SIG-M5 treated with dmso at 0.1 percent for 504 hours (cell line): ENCODE measurements at regions not wholly inside any gene's neighbourhood (a gene's known extent, or its start where the extent isn't known, plus 50 kb on each side); places are given as distances from the start of the nearest gene placed in this dataset.

Experiments
- DNase-seq: peaks from one replicate; lab custom pipeline; 2025; ENCODE audit not compliant: unreplicated experiment; lab: John Stamatoyannopoulos, UW

DNA sequence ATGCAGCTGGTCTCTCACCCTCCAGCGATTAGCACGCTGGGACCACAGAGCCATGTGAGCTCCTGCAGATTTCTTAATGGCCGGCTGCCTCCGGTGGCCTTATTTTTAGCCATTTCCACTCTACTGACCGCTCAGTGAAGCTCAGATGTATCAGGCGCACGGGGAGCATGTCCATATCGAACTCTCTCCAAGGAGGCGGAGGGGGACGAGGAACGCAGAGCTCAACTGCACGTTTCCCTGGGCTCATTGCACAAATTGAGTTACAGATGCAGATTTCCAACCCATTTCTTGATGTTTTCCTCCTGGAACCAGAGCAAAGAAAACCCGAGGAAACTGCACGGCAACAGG lies 207.1 kb downstream of the CTTN start:
- no peak for DNase-seq

DNA sequence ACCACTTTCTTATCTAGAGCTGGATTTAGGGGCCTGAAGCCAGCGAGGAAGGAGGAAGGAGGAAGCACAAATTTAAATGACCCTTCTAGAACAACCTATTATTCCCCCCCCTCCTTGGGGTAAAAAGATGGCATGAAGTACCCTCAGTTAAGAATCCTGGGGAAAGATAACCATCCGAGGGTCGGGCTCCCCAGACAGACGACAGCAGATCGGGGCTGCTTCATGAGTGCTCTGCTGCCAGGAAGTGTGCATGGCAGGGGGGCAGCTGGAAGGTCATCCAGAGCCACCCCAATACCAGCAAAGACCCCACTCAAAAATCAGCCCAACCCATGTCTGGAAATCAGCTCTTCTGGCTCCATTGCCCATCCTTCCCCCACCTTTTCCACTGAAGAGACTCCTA lies 207.5 kb downstream of the CTTN start:
- no peak for DNase-seq

DNA sequence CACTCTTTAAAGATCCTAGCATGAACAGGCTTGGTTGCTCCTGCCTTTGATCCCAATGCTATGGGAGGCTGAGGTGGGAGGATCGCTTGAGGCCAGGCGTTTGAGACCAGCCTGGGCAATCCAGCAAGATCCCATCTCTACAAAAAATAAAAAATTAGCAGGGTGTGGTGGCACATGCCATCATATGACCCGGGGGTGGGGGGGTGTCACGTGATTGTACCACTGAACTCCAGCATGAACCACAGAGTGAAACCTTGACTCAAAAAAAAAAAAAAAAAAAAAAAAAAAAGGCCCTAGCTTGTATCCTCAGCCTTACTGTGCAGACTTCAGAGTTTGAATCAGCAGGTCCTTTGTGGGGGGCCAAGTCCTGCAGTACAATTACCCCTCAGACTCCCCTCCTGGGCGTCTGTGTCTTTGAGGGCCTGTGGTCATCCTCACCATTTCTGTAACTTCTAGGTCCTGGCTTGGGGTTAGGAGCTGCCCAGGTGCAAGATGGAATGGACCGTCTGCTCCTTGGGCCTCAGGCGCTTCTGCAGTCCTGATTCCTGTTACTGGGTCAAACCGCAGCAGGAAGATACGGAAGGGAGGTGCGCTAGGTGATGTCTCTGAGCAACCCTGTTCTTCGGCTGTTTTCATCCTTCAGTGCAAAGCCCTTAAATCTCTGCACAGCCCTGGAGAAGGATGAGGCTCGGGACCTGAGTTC lies 208.1 kb downstream of the CTTN start:
- DNase-seq = no peak

DNA sequence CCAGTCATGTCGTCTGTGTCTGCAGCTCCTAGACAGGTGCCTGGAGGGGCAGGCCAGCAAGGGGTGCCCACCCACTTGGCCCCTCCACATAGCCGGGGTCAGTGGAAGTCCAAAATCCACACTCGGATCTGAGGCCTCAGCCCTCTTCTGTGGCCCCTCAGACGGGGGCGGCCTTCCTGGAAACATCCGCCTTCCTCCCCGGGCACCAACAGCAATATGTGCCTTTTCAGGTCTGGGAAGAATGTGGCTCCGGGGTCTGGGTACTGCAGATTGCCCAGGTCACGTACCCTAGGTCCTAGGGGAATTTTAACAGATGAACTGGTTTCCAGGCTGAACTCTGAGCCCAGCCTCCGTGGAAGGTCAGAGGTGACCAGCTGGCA lies 208.6 kb downstream of the CTTN start:
- DNase-seq = no peak

DNA sequence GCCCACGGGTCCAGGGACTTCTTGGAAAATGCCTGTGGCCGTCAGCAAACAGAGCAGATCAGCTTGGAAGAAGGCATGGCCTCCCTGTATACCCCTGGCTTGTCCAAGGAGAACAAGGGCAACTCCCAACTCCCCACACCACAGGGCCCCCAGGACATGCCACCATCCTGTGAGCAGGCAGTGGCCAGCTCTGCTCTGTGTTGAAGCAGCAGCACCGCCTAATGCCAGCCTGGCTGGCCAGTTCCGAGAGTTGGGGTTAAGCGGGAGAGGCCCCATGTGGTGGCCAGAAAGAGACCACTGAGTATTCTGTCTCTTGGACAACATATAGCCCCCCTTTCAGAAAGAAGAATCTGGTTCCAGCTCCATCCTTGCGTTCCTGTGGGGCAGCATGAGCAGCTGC lies 209.2 kb downstream of the CTTN start:
- no peak for DNase-seq

DNA sequence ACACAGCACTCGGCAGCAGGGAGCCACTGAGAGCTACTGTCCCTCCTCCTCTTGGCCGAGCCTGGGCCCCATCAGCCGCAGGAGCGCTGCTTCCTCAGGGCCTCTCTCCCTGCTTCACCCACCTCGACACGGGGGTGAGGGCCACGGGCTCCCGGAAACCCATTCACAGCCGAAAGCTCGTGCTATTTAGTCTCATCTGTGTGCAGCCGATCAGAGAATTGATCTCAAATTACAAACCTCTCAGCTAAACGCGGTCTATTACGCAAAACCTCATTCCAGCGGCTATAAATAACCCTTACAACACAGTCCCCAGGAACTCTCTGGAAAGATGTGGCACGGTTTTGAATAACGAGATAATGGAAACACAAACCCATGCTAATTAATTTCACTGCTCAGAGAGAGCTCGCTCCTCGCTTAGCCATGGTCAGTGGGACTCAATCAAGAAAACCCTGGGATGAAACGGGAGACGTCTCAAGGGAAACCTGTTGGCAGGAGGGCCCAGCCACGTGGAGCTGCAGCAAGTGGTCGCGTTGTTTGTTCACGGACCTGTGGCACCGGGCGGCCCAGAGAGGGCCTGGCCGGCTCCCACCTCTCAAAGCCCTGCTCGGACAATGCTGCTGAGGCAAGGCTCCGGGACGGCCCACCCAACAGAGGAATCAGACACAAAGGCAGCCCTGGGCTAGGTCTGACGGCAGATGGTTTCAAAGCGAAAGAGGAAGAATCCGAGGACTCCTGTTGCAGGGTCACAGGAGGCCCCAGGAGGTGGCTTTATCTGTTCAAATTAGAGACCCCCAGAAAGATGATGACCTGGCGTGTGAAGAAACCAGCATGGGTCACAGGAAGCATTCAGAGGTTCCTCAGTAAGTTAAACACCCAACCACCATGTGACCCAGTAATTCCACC lies 210.5 kb downstream of the CTTN start:
- no peak for DNase-seq

DNA sequence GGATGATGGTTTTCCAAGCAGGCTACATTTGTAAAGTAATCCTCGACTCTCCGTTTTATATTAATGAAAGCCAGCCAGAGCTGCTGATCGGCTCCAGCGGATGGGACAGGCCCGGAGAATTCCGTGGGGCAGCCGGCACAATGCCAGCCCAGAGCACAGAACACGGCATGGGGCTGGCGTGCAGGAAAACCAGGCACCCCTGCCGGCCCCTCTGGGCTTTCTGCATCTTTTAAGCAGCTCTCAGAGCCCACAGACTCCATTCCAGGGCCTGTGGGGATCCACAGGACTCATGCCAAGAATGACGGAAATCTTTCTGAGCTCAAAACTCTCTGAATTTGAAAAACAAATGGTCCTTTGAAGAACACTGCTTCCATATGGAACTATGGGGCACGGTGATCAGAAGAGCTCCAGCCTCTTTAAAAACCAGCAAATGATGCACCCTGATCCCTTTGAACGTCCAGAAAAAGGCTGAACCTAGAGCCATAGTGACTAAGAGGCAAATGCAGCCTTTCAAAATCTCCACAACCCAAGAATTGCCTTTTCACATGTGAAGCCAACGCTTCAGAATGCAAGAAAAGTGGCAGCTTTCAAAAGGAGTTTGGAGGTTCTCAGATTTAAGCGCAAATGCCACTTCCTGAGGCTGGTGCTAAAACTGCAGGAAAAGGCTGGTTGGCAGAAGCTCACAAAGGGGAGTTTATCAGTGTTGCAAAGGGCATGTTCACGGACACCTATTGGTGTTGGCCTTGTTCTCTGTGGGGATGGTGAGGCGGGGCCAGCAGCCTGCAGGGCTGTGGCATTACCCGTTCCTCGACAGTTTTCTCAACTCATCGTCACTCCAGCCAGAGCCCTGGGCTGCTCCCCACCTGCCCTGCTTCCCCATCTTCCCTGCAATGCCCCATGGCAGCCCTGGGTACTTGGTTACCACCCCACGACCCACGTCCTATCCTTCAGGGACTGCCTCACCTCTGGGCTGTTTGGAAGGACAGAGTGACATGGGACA lies 212.5 kb downstream of the CTTN start:
- no peak for DNase-seq

DNA sequence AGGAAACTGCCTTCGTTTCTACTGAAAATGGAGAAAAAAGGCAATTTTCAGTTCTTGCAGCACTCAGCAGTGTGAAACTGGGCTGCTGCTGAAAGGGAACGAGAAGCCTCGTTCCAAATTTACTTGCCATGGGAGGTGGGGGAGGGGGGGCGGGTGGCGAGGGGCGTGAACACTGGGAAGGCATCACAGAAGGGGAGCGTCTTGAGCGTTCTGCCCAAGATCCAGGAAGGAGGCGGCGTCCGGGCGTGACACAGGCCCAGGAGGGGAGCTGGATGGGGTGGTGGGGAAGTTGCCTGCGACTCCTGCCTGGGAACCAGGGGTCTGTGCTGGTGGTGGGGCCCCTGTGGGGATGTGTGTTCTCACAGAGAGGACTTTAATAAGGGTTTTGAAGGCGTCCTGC lies 213.5 kb downstream of the CTTN start:
- no peak for DNase-seq

DNA sequence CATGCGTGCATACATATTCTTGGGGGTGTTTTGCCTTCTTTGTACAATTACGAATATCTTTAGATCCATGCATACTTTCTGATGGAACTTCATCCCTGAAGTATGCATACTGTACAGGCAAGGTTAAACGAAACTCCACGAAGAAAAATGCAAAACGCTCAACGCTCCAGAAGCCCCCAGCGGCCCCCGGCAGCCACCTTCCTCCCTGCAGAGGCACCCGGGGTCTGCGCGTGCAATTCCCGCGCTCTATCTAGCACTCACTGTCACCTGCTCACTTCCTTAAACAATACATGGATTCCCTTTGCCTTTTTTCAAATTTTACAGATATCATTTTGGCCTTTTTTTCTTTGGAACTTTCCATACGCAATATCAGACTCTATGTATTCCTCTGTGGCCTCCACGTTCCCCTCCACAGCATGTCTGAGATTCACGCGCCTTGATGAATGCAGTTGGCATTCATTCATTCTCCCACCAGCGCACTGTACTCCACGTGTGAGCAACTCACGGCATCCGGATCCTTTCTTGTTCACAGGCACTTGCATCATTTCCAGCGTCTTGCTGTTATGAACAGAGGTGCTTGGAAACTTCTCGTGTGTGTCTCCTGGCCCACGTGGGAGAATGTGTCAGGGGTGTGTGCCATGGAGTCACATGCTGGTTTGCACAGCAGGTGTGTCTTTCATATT lies 214.3 kb downstream of the CTTN start:
- no peak for DNase-seq

DNA sequence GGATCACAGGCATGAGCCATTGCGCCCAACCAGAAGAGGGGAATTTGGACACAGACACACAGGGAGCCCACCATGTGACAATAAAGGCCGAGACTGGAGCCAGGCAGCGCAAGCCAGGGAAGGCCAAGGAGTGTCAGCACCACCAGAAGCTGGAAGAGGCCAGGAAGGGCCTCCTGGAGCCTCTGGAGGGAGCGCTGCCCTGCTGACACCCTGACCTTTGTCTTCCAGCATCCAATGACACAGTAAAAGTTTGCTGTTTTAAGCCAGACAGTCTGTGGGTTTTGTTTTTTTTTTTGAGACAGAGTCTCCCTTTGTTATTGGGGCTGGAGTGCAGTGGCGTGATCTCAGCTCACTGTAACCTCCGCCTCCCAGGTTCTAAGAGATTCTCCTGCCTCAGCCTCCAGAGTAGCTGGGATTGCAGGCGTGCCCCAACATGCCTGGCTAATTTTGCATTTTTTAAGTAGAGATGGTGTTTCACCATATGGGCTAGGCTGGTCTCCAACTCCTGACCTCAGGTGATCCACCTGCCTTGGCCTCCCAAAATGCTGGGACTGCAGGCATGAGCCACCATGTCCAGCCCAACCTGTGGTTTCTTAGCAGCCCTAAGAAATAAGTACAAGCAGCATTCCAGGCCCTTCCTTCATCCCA lies 215.8 kb downstream of the CTTN start:
- DNase-seq = no peak

DNA sequence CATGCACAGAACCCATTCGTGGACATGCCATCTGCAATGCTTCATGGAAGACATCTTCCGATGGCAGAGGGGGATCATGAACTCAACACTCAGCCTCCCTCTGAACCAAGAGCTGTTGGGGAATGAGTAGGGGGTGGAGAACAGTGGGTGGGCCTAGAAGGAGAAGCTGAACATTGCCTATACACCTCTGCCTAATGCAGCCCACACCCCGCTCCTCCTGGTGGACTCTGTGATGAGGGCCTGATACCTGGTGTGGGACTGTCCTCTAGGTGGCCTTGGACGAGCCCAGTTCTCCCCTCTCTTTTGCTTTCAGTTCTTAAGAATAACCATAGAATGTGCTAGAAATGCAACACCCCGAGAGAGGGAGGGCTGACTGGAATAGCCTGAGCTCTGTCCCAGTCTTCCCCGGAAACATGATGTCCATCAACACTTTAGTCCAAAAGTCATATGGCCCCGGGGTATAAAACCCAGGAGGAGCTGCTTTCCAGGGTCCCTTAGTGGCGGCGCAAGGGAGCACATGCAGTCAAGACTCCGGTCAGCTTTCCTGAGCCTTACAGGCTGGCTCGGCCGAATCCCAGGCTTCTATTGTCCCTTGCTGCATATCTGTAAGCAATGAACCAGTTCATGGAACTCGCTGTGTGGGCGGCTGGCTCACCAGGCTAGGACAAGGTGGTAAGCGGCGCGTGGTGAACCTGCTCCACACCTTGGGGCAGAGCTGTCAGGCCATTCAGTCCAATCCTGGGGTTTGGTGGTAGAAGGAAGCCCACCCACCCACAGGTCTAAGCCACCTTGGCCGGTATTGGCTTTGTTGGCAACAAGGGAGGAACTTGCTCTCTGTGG lies 216.9 kb downstream of the CTTN start:
- DNase-seq = no peak

DNA sequence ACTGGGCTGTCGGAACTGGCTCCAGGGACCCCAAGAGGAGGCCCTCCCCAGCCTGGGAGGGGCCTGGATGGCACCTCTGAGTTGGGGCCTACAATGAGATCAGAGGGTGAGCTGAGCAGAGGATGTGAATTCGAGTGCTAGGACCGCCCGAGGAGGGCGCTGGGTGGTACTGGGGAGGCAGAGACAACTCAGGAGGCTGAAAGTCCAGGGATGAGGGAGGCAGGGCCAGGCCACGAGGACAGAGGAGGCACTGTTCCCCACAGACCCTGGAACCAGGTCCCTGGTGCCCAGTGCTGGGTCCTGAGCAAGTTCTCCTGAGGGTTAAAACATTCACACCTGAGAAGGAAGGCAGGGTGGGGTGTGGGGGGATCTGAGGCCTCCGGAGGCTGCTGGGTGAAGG lies 218.0 kb downstream of the CTTN start:
- no peak for DNase-seq

DNA sequence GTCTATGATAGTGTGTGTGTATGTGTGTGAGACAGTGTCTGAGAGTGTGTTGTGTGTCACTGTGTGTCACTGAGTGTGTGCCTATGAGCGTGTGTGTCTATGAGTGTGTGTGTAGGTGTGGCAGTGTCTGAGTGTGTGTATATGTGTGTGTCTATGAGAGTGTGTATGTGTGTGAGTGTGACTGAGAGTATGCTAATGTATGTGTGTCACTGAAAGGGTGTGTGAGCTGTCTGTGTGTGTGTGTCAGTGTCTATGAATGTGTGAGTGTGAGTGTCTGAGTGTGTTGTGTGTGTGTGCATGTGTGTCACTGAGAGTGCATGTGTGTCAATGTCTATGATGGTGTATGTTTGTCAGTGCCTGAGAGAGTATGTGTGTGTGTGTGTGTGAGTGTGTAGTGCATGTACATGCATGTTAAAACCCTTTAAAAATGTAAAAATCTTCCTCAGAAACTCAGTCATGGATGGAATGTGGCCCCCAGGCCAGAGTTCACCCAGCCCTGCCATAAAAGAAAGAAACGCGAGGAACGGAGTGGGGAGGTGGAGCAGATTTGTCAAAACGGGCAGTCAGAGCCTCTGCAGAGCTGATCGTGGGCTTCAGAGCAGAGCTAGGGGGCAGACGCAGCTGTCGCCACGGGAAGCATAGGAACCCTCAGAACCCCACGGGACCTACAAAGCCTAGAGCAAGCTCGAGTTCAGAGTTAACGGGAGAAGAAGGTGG lies 218.8 kb downstream of the CTTN start:
- DNase-seq = no peak

DNA sequence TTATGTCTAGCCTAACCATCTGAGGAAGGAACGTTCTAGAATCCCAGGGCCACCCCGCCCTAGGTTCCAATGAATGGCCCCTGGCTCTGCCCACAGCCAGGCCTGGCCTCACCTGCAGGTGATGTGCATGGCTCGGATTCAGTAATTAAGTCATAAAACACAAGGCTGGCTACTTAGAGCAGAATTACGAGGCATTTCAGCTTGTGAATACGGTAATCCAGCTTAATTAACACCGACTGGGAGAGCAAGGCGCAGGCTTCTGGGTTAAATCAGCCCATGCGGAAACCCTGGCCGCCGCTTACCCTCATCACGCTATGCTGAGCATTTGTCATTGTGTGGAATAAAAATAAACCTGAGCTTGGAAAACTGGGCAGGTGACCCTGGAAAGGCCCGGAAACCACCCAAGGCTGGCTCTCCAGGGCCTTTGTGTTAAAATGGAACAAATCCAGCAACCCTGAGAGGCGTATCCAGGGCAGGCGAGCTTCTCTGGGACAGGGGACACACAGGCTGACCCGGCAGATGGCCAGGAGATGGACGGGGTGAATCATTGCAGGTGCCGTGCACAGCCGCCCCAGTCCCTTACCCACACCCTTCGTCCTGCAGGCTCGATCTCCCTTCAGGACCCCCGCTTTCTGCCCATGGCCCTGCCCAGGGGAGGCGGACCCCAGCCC lies 220.2 kb downstream of the CTTN start:
- DNase-seq = no peak

DNA sequence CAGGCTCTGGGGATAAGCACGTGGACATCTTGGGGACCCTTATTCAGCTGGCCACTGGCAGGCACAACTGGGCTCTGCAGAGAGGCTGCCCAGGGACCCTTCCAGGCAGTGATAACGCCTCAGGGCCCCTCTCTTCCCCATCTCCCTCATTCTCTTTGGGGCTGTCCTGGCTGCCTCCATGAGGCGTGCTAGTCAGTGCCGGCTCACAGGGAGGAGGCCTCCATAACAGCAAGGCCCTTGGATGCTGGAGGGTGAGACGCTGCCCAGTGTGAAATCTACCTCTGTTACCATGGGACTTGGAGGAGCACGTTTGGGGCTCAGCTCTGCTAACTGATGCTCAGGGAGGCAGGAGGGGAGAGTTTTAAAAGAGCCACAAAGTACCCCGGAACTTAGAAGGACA lies 221.3 kb downstream of the CTTN start:
- DNase-seq = no peak

DNA sequence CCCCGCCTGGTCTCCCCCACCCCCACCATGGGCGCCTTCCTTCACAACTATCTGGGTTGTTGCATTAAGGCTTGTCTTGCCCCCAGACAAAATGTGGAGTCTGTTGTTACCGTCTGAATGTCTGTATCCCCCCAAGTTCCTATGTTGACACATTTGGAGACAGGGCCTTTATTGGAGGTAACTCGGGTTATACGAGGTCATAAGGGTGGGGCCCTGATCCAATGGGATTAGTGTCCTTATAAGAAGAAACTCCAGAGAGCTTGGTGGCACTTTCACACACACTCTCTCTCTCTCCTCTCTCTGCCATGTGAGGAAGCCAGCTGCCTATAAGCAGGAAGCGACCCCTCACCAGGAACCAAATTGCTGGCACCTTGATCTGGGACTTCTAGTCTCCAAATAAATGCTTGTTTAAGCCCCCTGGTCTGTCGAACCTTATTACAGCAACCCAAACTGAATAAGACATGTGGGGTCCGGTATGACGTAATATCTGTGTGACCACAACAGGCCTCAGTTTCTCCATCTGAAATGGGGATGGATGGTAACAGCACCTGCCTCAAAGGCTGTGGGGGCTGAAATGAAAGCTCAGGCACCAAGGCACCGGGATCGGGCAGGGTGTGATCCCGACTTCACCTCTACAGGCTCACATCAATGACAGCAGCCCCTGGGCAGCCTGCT lies 222.3 kb downstream of the CTTN start:
- DNase-seq = no peak

DNA sequence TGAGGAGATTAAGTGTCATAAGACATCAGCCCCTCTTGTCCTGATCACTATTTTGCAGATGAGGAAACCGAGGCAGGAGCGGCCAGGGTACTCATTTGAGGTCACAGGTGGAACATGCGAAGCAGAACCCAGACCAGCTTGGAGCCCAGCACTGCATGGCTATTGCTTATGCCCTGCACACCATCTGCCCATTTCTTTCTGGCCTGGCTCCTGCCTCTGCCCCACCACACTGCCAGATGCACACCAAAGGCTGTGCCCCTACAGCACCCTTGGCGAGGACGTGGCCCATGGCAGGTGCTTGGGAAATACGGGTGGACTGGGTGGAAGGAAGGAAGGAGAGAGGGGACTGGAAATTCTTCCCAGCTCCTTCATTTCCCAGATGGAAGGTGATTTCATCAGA lies 222.9 kb downstream of the CTTN start:
- DNase-seq = no peak

DNA sequence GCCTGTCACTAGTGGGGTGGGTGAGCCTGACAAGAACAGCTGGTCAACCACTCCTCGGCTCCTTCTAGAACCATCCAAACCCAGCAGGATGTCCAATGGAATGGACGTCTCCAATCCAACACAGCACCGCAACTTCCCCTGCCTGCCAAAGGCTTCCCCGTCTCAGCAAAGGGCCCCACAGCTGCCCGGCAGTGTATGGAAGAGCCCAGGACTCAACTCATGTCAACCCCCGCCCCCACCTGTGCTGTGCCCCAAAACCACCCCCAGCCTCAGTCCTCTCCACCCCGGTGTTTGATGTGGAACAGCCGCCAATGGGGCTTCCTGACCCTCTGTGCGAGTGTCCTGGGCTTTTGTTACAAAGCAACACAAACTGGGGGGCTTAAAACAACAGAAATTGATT lies 223.8 kb downstream of the CTTN start:
- DNase-seq = no peak
